NCI-H510A (cell line): ENCODE measurements at regions not wholly inside any gene's neighbourhood (a gene's known extent, or its start where the extent isn't known, plus 50 kb on each side); places are given as distances from the start of the nearest gene placed in this dataset.

Experiments used
- DNase-seq: peaks from one replicate; lab custom pipeline; 2025; lab: John Stamatoyannopoulos, UW

GRCh38 chr15:81987628-81988027, 58.2 kb downstream of the MEX3B start:
- DNase-seq, result no peak

DNA sequence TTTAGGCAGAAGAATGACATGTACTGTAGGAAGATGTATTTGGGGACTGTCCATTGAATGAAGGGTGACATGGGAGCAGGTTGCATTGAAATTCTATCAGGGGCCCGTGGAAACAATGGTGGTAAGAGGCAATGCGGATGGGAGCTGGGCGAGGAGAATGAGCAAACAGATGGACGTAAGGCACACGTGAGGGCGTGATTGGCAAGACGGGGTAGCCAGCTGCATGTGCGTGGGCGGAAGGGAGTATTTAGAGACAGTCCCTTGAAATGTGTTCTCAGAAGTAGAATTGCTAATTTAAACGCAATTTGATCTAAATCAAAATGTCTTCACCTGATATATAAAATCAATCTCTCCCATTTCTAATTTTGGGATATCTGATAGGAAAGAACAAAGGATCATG, 62.3 kb downstream of the MEX3B start:
- no peak for DNase-seq

DNA sequence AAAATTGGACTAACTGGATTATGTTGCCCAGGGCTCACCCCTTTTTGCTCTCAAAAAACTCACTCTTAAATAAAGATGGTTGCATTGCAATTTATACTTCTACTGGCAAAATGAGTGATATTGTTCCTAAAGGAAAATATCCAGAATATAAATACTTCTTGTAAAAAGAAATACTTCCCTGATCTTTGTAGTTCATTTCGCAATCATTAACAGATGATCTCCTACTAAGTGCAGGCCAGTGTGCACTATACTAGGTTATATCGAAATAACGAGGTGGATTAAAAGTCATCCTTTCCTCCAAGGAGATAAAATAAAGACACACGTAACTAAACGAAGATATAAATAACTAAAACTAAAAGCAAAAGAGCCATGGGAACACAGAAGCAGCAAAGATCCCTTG, 63.0 kb downstream of the MEX3B start:
- DNase-seq, result no peak

DNA sequence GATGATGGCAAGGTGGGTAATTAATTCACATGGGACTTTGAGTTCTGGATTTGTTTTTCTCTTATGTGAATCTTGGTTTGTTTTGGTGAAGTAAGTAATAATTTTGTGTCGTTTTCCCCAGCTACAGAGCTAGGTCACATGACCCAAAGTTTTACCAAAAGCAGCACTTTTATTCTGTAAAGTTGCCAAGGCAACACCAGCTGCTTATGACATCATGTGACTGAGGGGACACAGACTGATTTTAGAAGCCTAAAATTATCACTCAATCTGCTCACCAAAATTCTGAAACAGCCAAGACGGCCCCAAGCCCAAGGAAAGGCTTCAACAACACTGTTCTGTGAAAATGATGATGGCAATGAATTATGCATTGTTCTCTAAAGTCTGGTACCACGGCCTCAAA, 63.9 kb downstream of the MEX3B start:
- DNase-seq, result no peak

DNA sequence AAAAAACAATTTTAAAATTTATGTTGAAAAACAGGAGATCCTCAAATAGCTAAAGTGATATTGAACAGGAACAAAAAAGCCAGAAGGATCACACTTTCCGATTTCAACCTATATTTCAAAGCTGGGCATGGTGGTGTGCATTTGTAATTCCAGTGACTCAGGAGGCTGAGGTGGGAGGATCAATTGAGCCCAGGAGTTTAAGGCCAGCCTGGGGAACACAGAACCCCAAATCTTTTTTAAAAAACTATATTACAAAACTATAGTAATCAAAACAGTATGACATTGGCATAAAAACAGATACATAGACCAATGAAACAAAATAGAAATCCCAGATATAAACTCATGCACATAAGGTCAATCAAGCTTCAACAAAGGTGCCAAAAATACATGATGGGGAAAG, 68.4 kb downstream of the MEX3B start:
- no peak for DNase-seq

DNA sequence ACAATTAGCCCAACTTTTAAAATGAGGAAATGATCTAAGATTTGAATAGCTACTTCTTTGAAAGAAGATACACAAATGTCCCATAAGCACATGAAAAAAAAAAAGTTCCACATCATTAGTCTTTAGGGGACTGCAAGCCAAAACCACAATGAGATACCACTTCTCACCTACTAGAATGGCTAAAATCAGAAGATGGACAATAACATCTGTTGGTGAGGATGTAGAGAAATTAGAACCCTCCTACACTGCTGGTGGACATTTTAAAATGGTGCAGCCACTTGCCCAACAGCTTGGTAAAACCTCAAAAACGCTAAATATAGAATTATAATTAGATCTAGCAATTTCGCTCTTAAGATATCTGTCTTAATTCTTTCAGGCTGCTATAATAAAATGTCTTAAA, 77.1 kb downstream of the MEX3B start:
- DNase-seq, result no peak

GRCh38 chr15:81966631-81967030, 79.2 kb downstream of the MEX3B start:
- DNase-seq, result no peak

DNA sequence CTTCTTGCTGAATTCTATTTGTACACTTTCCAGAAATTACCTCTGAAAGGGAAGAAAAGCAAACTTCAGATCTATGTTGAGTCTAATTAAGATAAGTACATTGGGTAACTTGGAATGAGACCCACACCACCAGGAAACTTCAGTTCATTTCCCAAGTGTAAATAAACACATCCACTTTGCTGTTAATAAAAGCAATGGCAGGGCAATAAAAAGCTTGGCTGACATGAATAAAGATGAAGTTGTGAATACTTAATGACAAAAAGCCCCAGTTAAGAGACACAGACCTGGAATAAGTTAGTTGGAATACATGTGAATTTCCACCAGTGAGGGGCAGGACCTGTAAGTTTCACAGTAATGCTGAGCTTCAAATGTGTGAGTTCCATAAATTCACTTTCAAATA, 83.3 kb downstream of the MEX3B start:
- no peak for DNase-seq

GRCh38 chr15:81959196-81959595, 86.6 kb downstream of the MEX3B start:
- DNase-seq, result no peak

DNA sequence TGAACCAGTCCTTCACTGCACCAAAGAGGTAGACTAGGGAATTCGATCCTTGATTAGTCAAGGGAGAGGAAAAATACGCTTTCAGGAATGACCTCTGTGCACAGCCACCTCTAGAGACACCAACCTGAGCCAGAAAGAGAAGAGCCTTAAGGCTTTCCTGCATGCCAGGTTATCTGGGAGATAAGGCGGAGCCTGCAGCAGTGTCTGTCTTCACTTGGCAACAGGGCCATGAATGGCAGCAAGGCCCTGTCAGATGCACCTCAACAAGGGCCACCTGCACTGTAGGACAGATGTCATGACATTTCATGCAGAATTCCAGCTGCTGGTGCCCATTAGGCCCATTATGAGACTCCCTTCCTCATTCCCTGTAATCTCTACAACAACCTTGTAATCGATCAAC, 88.1 kb downstream of the MEX3B start:
- no peak for DNase-seq

GRCh38 chr15:81955382-81956062, 90.3 kb downstream of the MEX3B start:
- no peak for DNase-seq

GRCh38 chr15:81954158-81954783, 91.5 kb downstream of the MEX3B start:
- DNase-seq, result no peak

DNA sequence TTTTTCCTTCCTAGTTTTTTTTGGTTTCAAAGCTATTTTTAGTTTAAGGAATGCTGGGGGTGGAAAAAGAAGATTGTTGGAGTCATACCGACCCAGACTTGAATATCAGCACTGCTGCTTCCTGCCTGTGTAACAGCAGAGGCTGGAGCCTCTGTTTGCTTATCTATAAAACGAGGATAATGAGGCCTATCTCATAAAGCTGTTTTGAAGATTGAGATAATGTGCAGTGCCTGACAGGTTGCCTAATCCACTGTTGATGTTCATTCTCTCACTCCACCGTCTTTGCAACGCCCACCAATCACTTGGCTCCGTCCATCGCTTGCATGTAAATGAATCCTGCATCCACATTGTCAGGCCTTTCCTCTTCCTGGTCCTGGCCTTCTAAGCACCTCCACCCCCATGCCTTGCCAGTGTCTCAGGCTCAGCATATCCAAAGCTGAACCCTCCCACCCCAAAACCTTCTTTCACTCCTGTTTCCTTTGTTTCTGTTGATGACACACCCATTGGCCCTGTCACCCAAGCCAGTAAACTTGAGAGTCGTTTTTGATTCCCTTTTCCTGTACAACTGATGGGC, 94.9 kb downstream of the MEX3B start:
- no peak for DNase-seq

GRCh38 chr15:81948751-81949150, 97.1 kb downstream of the MEX3B start:
- DNase-seq, result no peak

DNA sequence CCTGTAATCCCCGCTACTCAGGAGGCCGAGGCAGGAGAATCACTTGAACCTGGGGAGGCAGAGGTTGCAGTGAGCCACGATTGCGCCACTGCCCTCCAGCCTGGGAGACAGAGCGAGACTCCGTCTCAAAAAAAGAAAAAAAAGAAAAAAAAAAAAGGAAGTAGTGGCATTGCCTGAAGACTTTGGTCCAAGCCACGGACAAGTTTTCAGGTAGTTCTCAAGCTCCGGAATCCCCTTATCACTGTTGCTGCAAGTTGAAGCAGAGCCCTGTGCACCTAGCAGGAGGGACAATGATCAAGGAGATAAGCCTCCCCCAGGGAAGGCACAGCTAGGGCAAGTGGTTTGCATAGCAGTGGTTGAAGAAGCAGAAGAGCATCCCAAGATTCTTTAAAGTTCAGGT, 97.6 kb downstream of the MEX3B start:
- DNase-seq, result no peak

DNA sequence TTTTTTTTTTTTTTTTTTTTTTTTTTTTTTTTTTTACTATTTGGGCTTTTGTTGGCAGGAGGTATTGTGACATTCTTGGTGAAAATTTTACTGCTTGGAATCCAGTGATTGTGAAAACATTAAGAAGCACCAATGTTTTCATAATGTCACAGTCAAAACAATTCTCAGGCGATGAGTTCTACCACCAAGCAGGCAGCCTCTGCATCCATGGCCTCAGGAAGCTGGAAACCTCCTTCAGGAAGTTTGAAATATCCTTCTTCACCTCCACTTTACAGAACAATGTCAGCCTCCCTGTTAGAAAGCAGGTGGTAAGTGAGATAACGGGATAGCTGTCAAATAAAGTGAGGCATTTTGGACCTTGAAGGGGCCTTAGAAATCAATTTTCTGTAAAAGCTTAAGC, 98.3 kb downstream of the MEX3B start:
- DNase-seq, result no peak

DNA sequence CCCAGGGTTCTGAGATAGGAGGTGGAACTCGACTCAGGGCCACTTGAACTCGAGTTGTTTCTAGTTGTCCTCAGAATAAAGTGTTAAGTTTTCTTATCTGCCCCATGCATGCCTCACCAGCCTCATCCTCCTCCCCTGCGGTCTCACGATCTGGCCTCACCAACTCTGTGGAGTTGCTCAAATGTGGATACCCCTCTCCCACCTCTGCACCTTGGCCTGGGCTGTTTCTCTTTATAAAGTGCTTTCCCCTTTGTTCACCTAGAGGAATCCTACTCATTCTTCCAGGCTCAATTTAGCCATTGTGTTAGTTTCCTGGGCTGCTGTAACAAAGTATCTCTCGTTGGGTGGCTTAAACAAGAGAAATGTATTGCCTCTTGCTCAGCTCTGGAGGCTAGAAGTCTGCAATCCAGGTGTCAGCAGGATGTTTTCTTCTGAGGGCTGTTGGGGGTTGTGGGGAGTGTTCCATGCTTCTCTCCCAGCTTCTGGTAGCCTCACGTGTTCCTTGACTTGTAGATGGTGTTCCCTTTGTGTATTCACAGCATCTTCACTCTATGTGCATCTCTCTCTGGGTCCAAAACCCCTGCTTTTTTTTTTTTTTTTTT, 100.7 kb downstream of the MEX3B start:
- DNase-seq, result no peak

DNA sequence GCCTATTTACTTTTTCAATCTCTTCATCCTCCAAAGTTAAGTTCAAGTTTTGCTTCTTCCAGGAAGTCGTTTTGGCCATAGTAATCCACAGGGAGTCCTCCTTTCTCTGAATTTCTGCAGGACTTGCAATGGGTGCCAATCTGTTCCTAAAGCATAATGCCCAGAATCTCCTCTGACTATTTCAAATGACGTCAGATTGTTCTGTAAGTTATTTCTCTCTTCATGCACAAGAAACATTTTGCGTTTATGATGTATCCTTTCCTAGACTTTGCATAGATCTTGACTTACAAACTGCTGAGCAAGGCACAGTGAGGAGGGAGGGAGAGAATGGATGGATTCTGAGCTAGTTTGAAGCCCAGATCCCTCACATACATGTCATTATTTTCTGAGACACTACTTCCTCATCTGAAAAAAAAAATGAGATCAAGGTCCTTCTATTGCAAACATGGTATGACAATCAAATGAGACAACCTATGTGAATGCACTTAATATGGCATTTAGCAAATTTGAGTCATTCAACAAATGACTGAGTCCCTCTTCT, 103.1 kb downstream of the MEX3B start:
- no peak for DNase-seq

- no peak for DNase-seq
These were observed 103.7 kb downstream of the MEX3B start for GRCh38 chr15:81942157-81942556.

DNA sequence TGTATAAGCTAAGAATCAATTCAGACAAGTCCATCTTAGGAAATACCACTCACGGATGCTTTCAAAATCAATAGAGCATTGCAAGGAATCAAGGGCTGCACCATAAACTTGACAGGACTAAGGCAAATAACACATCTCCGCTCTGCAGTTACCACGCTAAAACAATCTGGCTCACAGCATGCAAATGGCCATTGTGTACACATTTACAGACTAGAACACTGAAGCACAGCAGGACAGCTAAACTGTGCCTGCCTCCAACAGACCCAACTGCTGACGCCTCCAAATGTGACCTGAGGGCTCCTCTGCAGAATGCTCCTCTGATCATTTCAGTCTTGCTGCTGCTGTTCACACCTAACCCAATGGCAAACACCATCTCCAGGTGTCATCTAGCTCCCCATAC, 104.3 kb downstream of the MEX3B start:
- DNase-seq, result no peak

- no peak for DNase-seq
These were observed 105.1 kb downstream of the MEX3B start for GRCh38 chr15:81940467-81941451.
